ENCODE measurements at regions not wholly inside any gene's neighbourhood (a gene's known extent, or its start where the extent isn't known, plus 50 kb on each side); places are given as distances from the start of the nearest gene placed in this dataset.

GRCh38 chr16:86831366-86831765 is 253.0 kb downstream of the FOXL1 start:
- no peak overlapping the region for H3K9ac ChIP-seq
- no peak overlapping the region for H3K27ac ChIP-seq
- 58 to 62% methylated on average over 5 of the region's 5 CpGs for WGBS, 2 experiments (ENCODE audit: low coverage in 1 of 2, low lambda C conversion rate in 2 of 2, missing lambda C conversion rate in 2 of 2)
- no peaks in the 10 kb centered on the region for H3K9me2 ChIP-seq (ENCODE audit: insufficient read depth)
- DNase-seq: no peak
- no peak overlapping the region for H3K4me3 ChIP-seq
- H3K9me3 ChIP-seq (ENCODE audit: low read depth): no peaks in the 10 kb centered on the region
- H3K36me3 ChIP-seq (ENCODE audit: low read depth): no peaks in the 10 kb centered on the region
- peaks cover 59% of the 10 kb centered on the region for H3K27me3 ChIP-seq (replicated peaks; ENCODE audit: insufficient read depth)
- no peaks in the 10 kb centered on the region for H4K20me1 ChIP-seq (ENCODE audit: insufficient read depth)
- no peaks in the 10 kb centered on the region for H3K79me2 ChIP-seq (ENCODE audit: insufficient read depth)
- H3K4me2 ChIP-seq (ENCODE audit: unreplicated experiment): no peak overlapping the region
- in situ Hi-C loops (cut with MboI): no loop called here
- no peaks in the 10 kb centered on the region for H3K4me1 ChIP-seq (ENCODE audit: insufficient read depth)
- TF ChIP-seq EZH2 (IDR thresholded peaks at IDR 0.05; ENCODE audit: insufficient read depth, poor library complexity, severe bottlenecking): no peak
- no peak for TF ChIP-seq EZH2phosphoT487 (IDR thresholded peaks at IDR 0.05; ENCODE audit: insufficient read depth, low read depth)
- no peak overlapping the region for H2AFZ ChIP-seq
- no peaks in the 10 kb centered on the region for H3F3A ChIP-seq (ENCODE audit: insufficient read depth)

- H3K79me2 ChIP-seq (ENCODE audit: insufficient read depth): no peaks in the 10 kb centered on the region
- TF ChIP-seq EZH2 (IDR thresholded peaks at IDR 0.05; ENCODE audit: insufficient read depth, poor library complexity, severe bottlenecking): no peak
- no peak for TF ChIP-seq EZH2phosphoT487 (IDR thresholded peaks at IDR 0.05; ENCODE audit: insufficient read depth, low read depth)
- no peaks in the 10 kb centered on the region for H3K9me3 ChIP-seq (ENCODE audit: low read depth)
- H3K9ac ChIP-seq: no peak overlapping the region
- H3K9me2 ChIP-seq (ENCODE audit: insufficient read depth): no peaks in the 10 kb centered on the region
- peak; percentile 10 for DNase-seq
- no peaks in the 10 kb centered on the region for H3F3A ChIP-seq (ENCODE audit: insufficient read depth)
- peaks cover 41% of the 10 kb centered on the region for H3K27me3 ChIP-seq (replicated peaks; ENCODE audit: insufficient read depth)
- H3K36me3 ChIP-seq (ENCODE audit: low read depth): no peaks in the 10 kb centered on the region
- H3K27ac ChIP-seq: no peak overlapping the region
- H3K4me1 ChIP-seq (ENCODE audit: insufficient read depth): peaks cover 4% of the 10 kb centered on the region; the same call in 1 of the 2 replicates
- no peak overlapping the region for H3K4me2 ChIP-seq (ENCODE audit: unreplicated experiment)
- 45 to 47% methylated on average over 9 of the region's 9 CpGs for WGBS, 2 experiments (ENCODE audit: low coverage in 1 of 2, low lambda C conversion rate in 2 of 2, missing lambda C conversion rate in 2 of 2)
- no peak overlapping the region for H3K4me3 ChIP-seq
- H4K20me1 ChIP-seq (ENCODE audit: insufficient read depth): no peaks in the 10 kb centered on the region
- in situ Hi-C loops (cut with MboI): no loop called here
- 0 out of 2 replicates have a peak overlapping the region, but pooled peaks have one; percentile 19 for H2AFZ ChIP-seq
These were observed 254.8 kb downstream of the FOXL1 start for GRCh38 chr16:86833136-86833535.

DNA sequence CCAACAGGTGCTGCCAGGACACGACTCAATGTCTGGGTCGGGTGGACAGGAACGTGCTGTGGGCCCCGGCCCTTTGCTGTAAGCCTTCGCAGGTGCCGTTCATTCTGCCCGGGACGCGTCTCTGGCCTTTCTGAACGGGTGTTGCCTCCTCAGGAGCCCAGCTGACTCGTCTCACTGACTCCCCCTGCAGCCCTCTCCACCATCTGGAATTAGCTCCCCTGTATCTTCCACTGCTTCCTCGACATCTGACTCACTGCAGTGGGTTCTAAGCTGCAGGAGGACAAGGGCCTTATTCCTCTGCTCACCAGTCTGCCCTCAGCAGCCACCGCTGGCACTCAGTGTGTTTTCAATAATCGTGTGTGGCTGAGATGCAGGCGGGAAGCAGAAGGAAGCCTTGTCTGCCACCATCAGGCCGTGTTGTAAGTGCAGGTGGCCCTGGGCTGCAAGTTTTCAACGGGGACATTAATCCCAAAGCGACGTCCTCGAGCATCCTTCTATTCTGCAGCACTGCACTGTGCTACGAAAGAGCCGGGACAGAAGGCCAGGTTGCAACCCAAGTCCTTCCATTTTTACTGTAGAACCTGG is 256.2 kb downstream of the FOXL1 start:
- H3K4me3 ChIP-seq: no peak overlapping the region
- H3K9ac ChIP-seq: no peak overlapping the region
- H3K4me1 ChIP-seq (ENCODE audit: insufficient read depth): peaks cover 4% of the 10 kb centered on the region; the same call in 1 of the 2 replicates
- no peaks in the 10 kb centered on the region for H3F3A ChIP-seq (ENCODE audit: insufficient read depth)
- no peaks in the 10 kb centered on the region for H3K9me3 ChIP-seq (ENCODE audit: low read depth)
- peak; percentile 30 for DNase-seq
- no peak overlapping the region for H3K27ac ChIP-seq
- no peaks in the 10 kb centered on the region for H4K20me1 ChIP-seq (ENCODE audit: insufficient read depth)
- no peaks in the 10 kb centered on the region for H3K36me3 ChIP-seq (ENCODE audit: low read depth)
- no peaks in the 10 kb centered on the region for H3K79me2 ChIP-seq (ENCODE audit: insufficient read depth)
- no peak overlapping the region for H3K4me2 ChIP-seq (ENCODE audit: unreplicated experiment)
- no peaks in the 10 kb centered on the region for H3K9me2 ChIP-seq (ENCODE audit: insufficient read depth)
- peaks cover 36% of the 10 kb centered on the region for H3K27me3 ChIP-seq (replicated peaks; ENCODE audit: insufficient read depth)
- H2AFZ ChIP-seq: no peak overlapping the region
- in situ Hi-C loops (cut with MboI): no loop called here
- TF ChIP-seq EZH2phosphoT487 (IDR thresholded peaks at IDR 0.05; ENCODE audit: insufficient read depth, low read depth) (no peak), EZH2 (IDR thresholded peaks at IDR 0.05; ENCODE audit: insufficient read depth, poor library complexity, severe bottlenecking) (no peak)
- WGBS, 2 experiments (ENCODE audit: low coverage in 1 of 2, low lambda C conversion rate in 2 of 2, missing lambda C conversion rate in 2 of 2): 72% methylated on average over 22 of the region's 22 CpGs

DNA sequence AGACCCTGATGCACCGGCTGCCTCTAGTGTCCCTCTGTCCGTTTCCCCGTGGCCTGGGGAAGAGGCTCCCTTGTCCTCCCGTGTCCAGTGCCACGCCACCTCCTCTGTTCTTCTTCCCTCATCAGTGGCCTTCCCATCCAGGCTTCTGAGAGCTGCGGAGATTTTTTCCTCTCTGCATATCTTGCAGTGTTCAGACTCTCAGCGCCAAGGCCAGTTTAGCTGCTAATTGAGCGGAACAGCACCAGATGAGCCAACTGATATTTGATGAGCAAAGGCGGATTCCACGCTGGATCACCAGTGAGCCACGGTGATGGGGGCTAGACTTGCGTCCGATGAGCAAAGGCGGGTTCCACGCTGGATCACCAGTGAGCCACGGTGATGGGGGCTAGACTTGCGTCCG is 257.6 kb downstream of the FOXL1 start:
- Histone ChIP-seq H3F3A (ENCODE audit: insufficient read depth) (no peaks in the 10 kb centered on the region), H2AFZ (no peak overlapping the region), H3K4me2 (ENCODE audit: unreplicated experiment) (no peak overlapping the region), H4K20me1 (ENCODE audit: insufficient read depth) (no peaks in the 10 kb centered on the region), H3K27ac (no peak overlapping the region), H3K36me3 (ENCODE audit: low read depth) (no peaks in the 10 kb centered on the region), H3K9ac (no peak overlapping the region), H3K9me2 (ENCODE audit: insufficient read depth) (no peaks in the 10 kb centered on the region), H3K9me3 (ENCODE audit: low read depth) (no peaks in the 10 kb centered on the region), H3K27me3 (replicated peaks; ENCODE audit: insufficient read depth) (peaks cover 29% of the 10 kb centered on the region), H3K79me2 (ENCODE audit: insufficient read depth) (no peaks in the 10 kb centered on the region), H3K4me1 (ENCODE audit: insufficient read depth) (peaks cover 4% of the 10 kb centered on the region; the same call in 1 of the 2 replicates), H3K4me3 (no peak overlapping the region)
- TF ChIP-seq EZH2 (IDR thresholded peaks at IDR 0.05; ENCODE audit: insufficient read depth, poor library complexity, severe bottlenecking): no peak
- TF ChIP-seq EZH2phosphoT487 (IDR thresholded peaks at IDR 0.05; ENCODE audit: insufficient read depth, low read depth): no peak
- DNase-seq: no peak
- 93 to 96% methylated on average over 13 to 15 of the region's 18 CpGs for WGBS, 2 experiments (ENCODE audit: low coverage in 1 of 2, low lambda C conversion rate in 2 of 2, missing lambda C conversion rate in 2 of 2)
- in situ Hi-C loops (cut with MboI): no loop called here

Data from GM23248 (cell line).